Inflammatory macrophage treated with lipopolysaccharide for 4 hours (primary cell): ENCODE measurements at regions not wholly inside any gene's neighbourhood (a gene's known extent, or its start where the extent isn't known, plus 50 kb on each side); places are given as distances from the start of the nearest gene placed in this dataset.
A peak's percentile ranks its signal among the peaks of the same experiment; 100 is the strongest.

ENCODE experiments used
- DNase-seq: peaks from one replicate; pipeline ENCODE4 v3.0.0-alpha.2; 2020

GRCh38 chrX:120819126-120819525, 56.5 kb downstream of the CT47B1 start:
- no peak for DNase-seq

GRCh38 chrX:120813982-120814381, 61.7 kb downstream of the CT47B1 start:
- no peak for DNase-seq

GRCh38 chrX:120801426-120801825, 74.2 kb downstream of the CT47B1 start:
- DNase-seq, result no peak

- DNase-seq, result no peak
Observed at GRCh38 chrX:120797188-120797851, 78.3 kb downstream of the CT47B1 start.

- no peak for DNase-seq
Observed at GRCh38 chrX:120795301-120795700, 80.4 kb downstream of the CT47B1 start.

- peak; percentile 14 for DNase-seq
Observed at GRCh38 chrX:120794525-120794975, 81.1 kb downstream of the CT47B1 start.

- DNase-seq, result no peak
Observed at GRCh38 chrX:120793098-120793497, 82.6 kb downstream of the CT47B1 start.

GRCh38 chrX:120791013-120791643, 84.5 kb downstream of the CT47B1 start:
- no peak for DNase-seq

GRCh38 chrX:120790552-120790951, 85.1 kb downstream of the CT47B1 start:
- DNase-seq, result no peak

GRCh38 chrX:120790118-120790517, 85.5 kb downstream of the CT47B1 start:
- peak; percentile 47 for DNase-seq

GRCh38 chrX:120781403-120781802, 94.3 kb downstream of the CT47B1 start:
- no peak for DNase-seq

- DNase-seq, result no peak
Observed at GRCh38 chrX:120775959-120776358, 99.7 kb downstream of the CT47B1 start.

GRCh38 chrX:120774606-120775005, 101.1 kb downstream of the CT47B1 start:
- DNase-seq, result peak; percentile 44

GRCh38 chrX:120773801-120774200, 101.9 kb downstream of the CT47B1 start:
- DNase-seq, result no peak

GRCh38 chrX:120769576-120770341, 105.9 kb downstream of the CT47B1 start:
- DNase-seq, result peak; percentile 29

- no peak for DNase-seq
Observed at GRCh38 chrX:120768681-120769080, 107.0 kb downstream of the CT47B1 start.

- no peak for DNase-seq
Observed at GRCh38 chrX:120768254-120768653, 107.4 kb downstream of the CT47B1 start.

GRCh38 chrX:120763269-120763668, 112.4 kb downstream of the CT47B1 start:
- DNase-seq, result no peak

- DNase-seq, result no peak
Observed at GRCh38 chrX:120761810-120762209, 113.9 kb downstream of the CT47B1 start.

- no peak for DNase-seq
Observed at GRCh38 chrX:120759685-120760084, 116.0 kb downstream of the CT47B1 start.

- DNase-seq, result peak; percentile 7
Observed at GRCh38 chrX:120755066-120755846, 120.4 kb downstream of the CT47B1 start.

GRCh38 chrX:120753413-120754251, 122.0 kb downstream of the CT47B1 start:
- no peak for DNase-seq
